ENCODE measurements at regions not wholly inside any gene's neighbourhood (a gene's known extent, or its start where the extent isn't known, plus 50 kb on each side); places are given as distances from the start of the nearest gene placed in this dataset.

DNA sequence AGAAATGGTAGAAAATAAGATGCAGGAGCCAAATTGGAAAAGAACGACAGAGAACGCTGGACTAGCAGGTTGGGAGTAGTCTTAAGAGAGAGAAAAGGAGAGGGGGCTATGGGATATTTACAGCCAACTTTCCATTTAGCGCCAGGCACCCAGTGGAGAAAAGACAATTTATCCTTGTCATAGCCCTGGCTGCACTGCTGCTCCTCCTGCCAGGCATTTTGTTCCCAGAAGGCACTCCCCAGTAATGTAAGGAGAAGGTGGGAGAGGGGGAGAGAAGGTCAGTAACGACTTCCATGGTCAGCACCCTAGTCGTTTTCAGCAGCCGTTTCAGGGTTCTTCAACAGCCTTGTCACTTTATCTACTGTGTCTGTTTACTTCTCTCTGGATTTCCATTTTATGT, 159.0 kb downstream of the TRMT11 start:
- Histone ChIP-seq H3K9me2 (replicated peaks; ENCODE audit: insufficient read depth, low read length) (no peaks in the 10 kb centered on the region), H3K9ac (ENCODE audit: low read length) (no peak overlapping the region), H4K20me1 (ENCODE audit: insufficient read depth, low read length) (no peaks in the 10 kb centered on the region), H3K4me3 (ENCODE audit: low read length) (no peak overlapping the region), H2AFZ (ENCODE audit: low read length) (no peak overlapping the region), H3F3A (ENCODE audit: insufficient read depth, low read length) (no peaks in the 10 kb centered on the region), H3K36me3 (replicated peaks; ENCODE audit: insufficient read depth, low read length) (no peaks in the 10 kb centered on the region), H3K27ac (ENCODE audit: low read length) (no peak overlapping the region), H3K4me2 (ENCODE audit: low read depth, low read length) (no peak overlapping the region), H3K27me3 (replicated peaks; ENCODE audit: insufficient read depth, low read length) (no peaks in the 10 kb centered on the region), H3K9me3 (replicated peaks; ENCODE audit: insufficient read depth, low read length) (no peaks in the 10 kb centered on the region), H3K79me2 (ENCODE audit: low read length) (no peaks in the 10 kb centered on the region), H3K4me1 (ENCODE audit: low read length) (no peaks in the 10 kb centered on the region)
- DNase-seq = no peak
- TF ChIP-seq EZH2 (optimal IDR thresholded peaks at IDR 0.05; ENCODE audit: low read depth, low read length) = no peak
- TF ChIP-seq CTCF (IDR thresholded peaks at IDR 0.05; ENCODE audit: low read length) = no peak
- no peak for TF ChIP-seq EZH2phosphoT487 (IDR thresholded peaks at IDR 0.05; ENCODE audit: low read length)

GRCh38 chr6:126147291-126147815, 161.0 kb downstream of the TRMT11 start:
- no peaks in the 10 kb centered on the region for H3K36me3 ChIP-seq (replicated peaks; ENCODE audit: insufficient read depth, low read length)
- no peaks in the 10 kb centered on the region for H3F3A ChIP-seq (ENCODE audit: insufficient read depth, low read length)
- no peaks in the 10 kb centered on the region for H4K20me1 ChIP-seq (ENCODE audit: insufficient read depth, low read length)
- H3K9me2 ChIP-seq (replicated peaks; ENCODE audit: insufficient read depth, low read length) = no peaks in the 10 kb centered on the region
- H3K27ac ChIP-seq (ENCODE audit: low read length) = no peak overlapping the region
- no peaks in the 10 kb centered on the region for H3K27me3 ChIP-seq (replicated peaks; ENCODE audit: insufficient read depth, low read length)
- TF ChIP-seq EZH2 (optimal IDR thresholded peaks at IDR 0.05; ENCODE audit: low read depth, low read length) (no peak), CTCF (IDR thresholded peaks at IDR 0.05; ENCODE audit: low read length) (no peak), EZH2phosphoT487 (IDR thresholded peaks at IDR 0.05; ENCODE audit: low read length) (no peak)
- H3K9me3 ChIP-seq (replicated peaks; ENCODE audit: insufficient read depth, low read length) = no peaks in the 10 kb centered on the region
- H3K4me3 ChIP-seq (ENCODE audit: low read length) = no peak overlapping the region
- no peak for DNase-seq
- H3K4me1 ChIP-seq (ENCODE audit: low read length) = no peaks in the 10 kb centered on the region
- H3K9ac ChIP-seq (ENCODE audit: low read length) = no peak overlapping the region
- H3K4me2 ChIP-seq (ENCODE audit: low read depth, low read length) = no peak overlapping the region
- no peak overlapping the region for H2AFZ ChIP-seq (ENCODE audit: low read length)
- no peaks in the 10 kb centered on the region for H3K79me2 ChIP-seq (ENCODE audit: low read length)

GRCh38 chr6:126148853-126149252, 162.5 kb downstream of the TRMT11 start:
- Histone ChIP-seq H3K9ac (ENCODE audit: low read length) (no peak overlapping the region), H3K9me2 (replicated peaks; ENCODE audit: insufficient read depth, low read length) (no peaks in the 10 kb centered on the region), H3K36me3 (replicated peaks; ENCODE audit: insufficient read depth, low read length) (no peaks in the 10 kb centered on the region), H3K27ac (ENCODE audit: low read length) (no peak overlapping the region), H2AFZ (ENCODE audit: low read length) (no peak overlapping the region), H3F3A (ENCODE audit: insufficient read depth, low read length) (no peaks in the 10 kb centered on the region), H3K4me2 (ENCODE audit: low read depth, low read length) (no peak overlapping the region), H3K4me1 (ENCODE audit: low read length) (no peaks in the 10 kb centered on the region), H3K27me3 (replicated peaks; ENCODE audit: insufficient read depth, low read length) (no peaks in the 10 kb centered on the region), H3K9me3 (replicated peaks; ENCODE audit: insufficient read depth, low read length) (no peaks in the 10 kb centered on the region), H4K20me1 (ENCODE audit: insufficient read depth, low read length) (no peaks in the 10 kb centered on the region), H3K79me2 (ENCODE audit: low read length) (no peaks in the 10 kb centered on the region), H3K4me3 (ENCODE audit: low read length) (no peak overlapping the region)
- DNase-seq = no peak
- TF ChIP-seq EZH2 (optimal IDR thresholded peaks at IDR 0.05; ENCODE audit: low read depth, low read length) = no peak
- TF ChIP-seq CTCF (IDR thresholded peaks at IDR 0.05; ENCODE audit: low read length) = no peak
- no peak for TF ChIP-seq EZH2phosphoT487 (IDR thresholded peaks at IDR 0.05; ENCODE audit: low read length)
